GM19351 (cell line): ENCODE measurements at regions not wholly inside any gene's neighbourhood (a gene's known extent, or its start where the extent isn't known, plus 50 kb on each side); places are given as distances from the start of the nearest gene placed in this dataset.

ENCODE experiments used
- ATAC-seq: cut with Tn5 transposase; IDR thresholded peaks from one replicate; pipeline ENCODE4 v1.9.1; 2021; ENCODE audit warnings: mild to moderate bottlenecking, moderate library complexity; ENCODE audit not compliant: unreplicated experiment

GRCh38 chr5:21694567-21694966 is 1158.6 kb downstream of the CDH12 start:
- no peak for ATAC-seq

GRCh38 chr5:21693591-21693990 is 1159.6 kb downstream of the CDH12 start:
- no peak for ATAC-seq

- no peak for ATAC-seq
Observed at GRCh38 chr5:21689587-21689986, 1163.6 kb downstream of the CDH12 start.

- no peak for ATAC-seq
Observed at GRCh38 chr5:21688655-21689054, 1164.5 kb downstream of the CDH12 start.

- ATAC-seq: no peak
Observed at GRCh38 chr5:21687621-21688020, 1165.5 kb downstream of the CDH12 start.

- no peak for ATAC-seq
Observed at GRCh38 chr5:21686706-21687105, 1166.4 kb downstream of the CDH12 start.

- ATAC-seq: no peak
Observed at GRCh38 chr5:21685522-21685921, 1167.6 kb downstream of the CDH12 start.

- no peak for ATAC-seq
Observed at GRCh38 chr5:21684992-21685391, 1168.2 kb downstream of the CDH12 start.

GRCh38 chr5:21681911-21682310 is 1171.2 kb downstream of the CDH12 start:
- ATAC-seq: no peak

- no peak for ATAC-seq
Observed at GRCh38 chr5:21680641-21681040, 1172.5 kb downstream of the CDH12 start.

- ATAC-seq: no peak
Observed at GRCh38 chr5:21680196-21680595, 1172.9 kb downstream of the CDH12 start.

- ATAC-seq: no peak
Observed at GRCh38 chr5:21678526-21678925, 1174.6 kb downstream of the CDH12 start.

GRCh38 chr5:21672911-21673310 is 1180.2 kb downstream of the CDH12 start:
- ATAC-seq: no peak

- no peak for ATAC-seq
Observed at GRCh38 chr5:21672360-21672759, 1180.8 kb downstream of the CDH12 start.

- no peak for ATAC-seq
Observed at GRCh38 chr5:21665524-21665923, 1187.6 kb downstream of the CDH12 start.

GRCh38 chr5:21663082-21663481 is 1190.1 kb downstream of the CDH12 start:
- no peak for ATAC-seq

GRCh38 chr5:21661184-21661583 is 1192.0 kb downstream of the CDH12 start:
- ATAC-seq: no peak

GRCh38 chr5:21654556-21654955 is 1198.6 kb downstream of the CDH12 start:
- ATAC-seq: no peak

- ATAC-seq: no peak
Observed at GRCh38 chr5:21649969-21650368, 1203.2 kb downstream of the CDH12 start.

- ATAC-seq: no peak
Observed at GRCh38 chr5:21646469-21646868, 1206.7 kb downstream of the CDH12 start.

GRCh38 chr5:21644032-21644431 is 1209.1 kb downstream of the CDH12 start:
- no peak for ATAC-seq

- no peak for ATAC-seq
Observed at GRCh38 chr5:21642312-21642711, 1210.8 kb downstream of the CDH12 start.

GRCh38 chr5:21623831-21624230 is 1229.3 kb downstream of the CDH12 start:
- no peak for ATAC-seq
